ENCODE measurements at regions not wholly inside any gene's neighbourhood (a gene's known extent, or its start where the extent isn't known, plus 50 kb on each side); places are given as distances from the start of the nearest gene placed in this dataset.
"Not testable (repeated sequence)": the region's sequence is repeated elsewhere in the genome, so short reads cannot be mapped to it uniquely, and the experiment has no call there.

DNA sequence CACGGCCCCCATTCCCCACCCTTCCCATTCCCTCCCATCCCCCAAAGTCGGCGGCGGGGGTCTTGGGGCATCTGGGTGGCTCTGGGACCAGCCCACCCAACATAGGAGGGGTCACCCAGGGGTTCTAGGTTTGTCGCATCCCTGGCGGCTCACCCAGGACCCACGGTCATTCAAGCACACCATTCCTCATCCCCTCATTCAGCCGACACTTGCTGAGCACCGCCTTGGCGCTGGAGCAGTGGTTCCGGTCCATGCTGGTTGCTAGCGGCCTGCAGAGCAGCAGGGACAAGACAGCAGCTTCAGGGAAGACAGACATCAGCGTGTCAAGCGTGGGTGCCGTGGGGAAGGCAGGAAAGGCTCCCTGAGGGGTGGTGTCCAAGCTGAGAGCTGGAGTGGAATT lies 50.5 kb upstream of the OTOS start:
- Histone ChIP-seq H3K27me3 (ENCODE audit: control insufficient read depth in 3 of 3, insufficient read depth in 3 of 3, low read depth in 1 of 3, low read length in 3 of 3) (no peaks in the 10 kb centered on the region), H3K4me1 (ENCODE audit: control insufficient read depth in 2 of 2, insufficient read depth in 1 of 2, low read depth in 1 of 2, low read length in 2 of 2) (peaks cover 7 to 8% of the 10 kb centered on the region in 2 donors), H2BK120ac (ENCODE audit: low read depth, low read length) (peak overlapping the region; percentile 57), H3K23ac (ENCODE audit: low read depth, low read length, poor library complexity) (peak overlapping the region; percentile 61), H2BK15ac (ENCODE audit: low read length) (peak overlapping the region; percentile 88), H3K4me2 (ENCODE audit: insufficient read depth, low read length, poor library complexity, severe bottlenecking) (no peak overlapping the region), H3K36me3 (replicated peaks in 1 of 2; ENCODE audit: control insufficient read depth in 2 of 2, insufficient read depth in 2 of 2, low read length in 2 of 2) (no peaks in the 10 kb centered on the region), H2AK5ac (ENCODE audit: low read depth, low read length) (peak overlapping the region; percentile 84), H3K4me3 (ENCODE audit: low read length in 2 of 2) (no peak overlapping the region), H3K27ac (replicated peaks; ENCODE audit: low read length) (no peak overlapping the region), H3K9ac (ENCODE audit: low read depth, low read length, poor library complexity) (no peak overlapping the region), H2BK12ac (ENCODE audit: low read length) (peak overlapping the region; percentile 53), H2BK5ac (ENCODE audit: low read length) (no peak overlapping the region), H3K4ac (ENCODE audit: low read length) (no peak overlapping the region), H4K8ac (ENCODE audit: low read depth, low read length) (no peak overlapping the region), H3K79me1 (ENCODE audit: low read depth, low read length) (no peaks in the 10 kb centered on the region), H3K14ac (ENCODE audit: low read length) (no peak overlapping the region), H3K18ac (ENCODE audit: low read length) (peak overlapping the region; percentile 89), H3K9me3 (replicated peaks in 1 of 2; ENCODE audit: control insufficient read depth in 2 of 2, insufficient read depth in 1 of 2, low read depth in 1 of 2, low read length in 2 of 2) (peaks cover 5 to 10% of the 10 kb centered on the region in 2 donors), H4K91ac (ENCODE audit: low read depth, low read length, poor library complexity) (no peak overlapping the region), H2AFZ (ENCODE audit: low read length) (no peak overlapping the region)
- DNase-seq (ENCODE audit: low spot score), result no peak
- WGBS, 2 donors (ENCODE audit: extremely low coverage in 2 of 2, insufficient read length in 2 of 2, insufficient replicate concordance in 1 of 2), result no CpG with 5 or more reads among the region's 15 CpGs

DNA sequence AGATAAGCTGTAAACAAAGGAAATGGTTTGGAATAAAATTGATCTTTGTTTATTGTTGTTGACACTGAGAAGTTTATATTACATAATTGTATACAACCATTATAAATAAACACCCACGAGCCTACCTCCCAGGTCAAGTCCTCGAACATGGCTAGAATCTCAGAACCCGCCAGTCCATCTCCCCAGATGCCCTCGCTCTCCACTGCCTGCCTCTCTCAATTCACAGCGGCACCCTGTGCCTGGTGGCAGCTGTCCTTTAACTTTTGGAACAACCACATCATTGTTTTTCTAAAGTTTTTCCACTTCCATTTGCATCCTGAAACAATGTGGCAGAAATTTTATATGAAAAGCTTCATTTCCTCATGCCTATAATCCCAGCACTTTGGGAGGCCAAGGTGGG lies 52.2 kb upstream of the OTOS start:
- Histone ChIP-seq H3K4ac (ENCODE audit: low read length) (no peak overlapping the region), H3K14ac (ENCODE audit: low read length) (no peak overlapping the region), H3K27me3 (ENCODE audit: control insufficient read depth in 3 of 3, insufficient read depth in 3 of 3, low read depth in 1 of 3, low read length in 3 of 3) (no peaks in the 10 kb centered on the region)

DNA sequence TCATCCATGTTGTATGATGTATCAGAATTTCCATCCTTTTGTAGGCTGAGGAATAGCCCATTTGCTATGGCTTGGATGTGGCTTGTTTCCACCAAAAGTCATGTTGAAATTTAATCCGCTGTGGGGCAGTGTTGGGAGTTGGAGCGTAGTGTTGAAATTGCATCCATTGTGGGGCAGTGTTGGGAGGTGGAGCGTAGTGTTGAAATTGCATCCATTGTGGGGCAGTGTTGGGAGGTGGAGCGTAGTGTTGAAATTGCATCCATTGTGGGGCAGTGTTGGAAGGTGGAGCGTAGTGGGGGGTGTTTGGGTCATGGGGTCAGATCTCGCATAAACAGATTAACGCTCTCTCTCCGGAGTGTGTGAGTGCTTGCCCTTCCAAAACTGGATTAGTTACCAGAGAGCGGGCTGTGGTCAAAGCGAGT lies 53.9 kb upstream of the OTOS start:
- H2BK15ac ChIP-seq (ENCODE audit: low read length); H2BK5ac ChIP-seq (ENCODE audit: low read length); H2AFZ ChIP-seq (ENCODE audit: low read length); H3K9me3 ChIP-seq (replicated peaks in 1 of 2; ENCODE audit: control insufficient read depth in 2 of 2, insufficient read depth in 1 of 2, low read depth in 1 of 2, low read length in 2 of 2); H3K27me3 ChIP-seq (ENCODE audit: control insufficient read depth in 3 of 3, insufficient read depth in 3 of 3, low read depth in 1 of 3, low read length in 3 of 3); H3K4me2 ChIP-seq (ENCODE audit: insufficient read depth, low read length, poor library complexity, severe bottlenecking); H2BK120ac ChIP-seq (ENCODE audit: low read depth, low read length); H3K18ac ChIP-seq (ENCODE audit: low read length); H3K36me3 ChIP-seq (replicated peaks in 1 of 2; ENCODE audit: control insufficient read depth in 2 of 2, insufficient read depth in 2 of 2, low read length in 2 of 2); H3K4me1 ChIP-seq (ENCODE audit: control insufficient read depth in 2 of 2, insufficient read depth in 1 of 2, low read depth in 1 of 2, low read length in 2 of 2); H4K8ac ChIP-seq (ENCODE audit: low read depth, low read length); H3K79me1 ChIP-seq (ENCODE audit: low read depth, low read length); H3K4ac ChIP-seq (ENCODE audit: low read length); H3K14ac ChIP-seq (ENCODE audit: low read length); H2BK12ac ChIP-seq (ENCODE audit: low read length); H4K91ac ChIP-seq (ENCODE audit: low read depth, low read length, poor library complexity); H3K9ac ChIP-seq (ENCODE audit: low read depth, low read length, poor library complexity); H3K4me3 ChIP-seq (ENCODE audit: low read length in 2 of 2); H2AK5ac ChIP-seq (ENCODE audit: low read depth, low read length); H3K23ac ChIP-seq (ENCODE audit: low read depth, low read length, poor library complexity): not testable (repeated sequence)
- peak overlapping the region; percentile 48 for H3K27ac ChIP-seq (replicated peaks; ENCODE audit: low read length)
- no CpG with 5 or more reads among the region's 10 CpGs for WGBS, 2 donors (ENCODE audit: extremely low coverage in 2 of 2, insufficient read length in 2 of 2, insufficient replicate concordance in 1 of 2)
- peak; percentile 66 for DNase-seq (ENCODE audit: low spot score)

More for the DNA sequence above, 52.2 kb upstream of the OTOS start:
- no peak overlapping the region for H3K4me3 ChIP-seq (ENCODE audit: low read length in 2 of 2)
- no peak overlapping the region for H3K9ac ChIP-seq (ENCODE audit: low read depth, low read length, poor library complexity)
- no peak overlapping the region for H2BK12ac ChIP-seq (ENCODE audit: low read length)
- H3K4me2 ChIP-seq (ENCODE audit: insufficient read depth, low read length, poor library complexity, severe bottlenecking), result no peak overlapping the region
- no peak overlapping the region for H4K91ac ChIP-seq (ENCODE audit: low read depth, low read length, poor library complexity)
- no peak overlapping the region for H3K23ac ChIP-seq (ENCODE audit: low read depth, low read length, poor library complexity)
- no peak overlapping the region for H3K27ac ChIP-seq (replicated peaks; ENCODE audit: low read length)
- DNase-seq (ENCODE audit: low spot score), result no peak
- H4K8ac ChIP-seq (ENCODE audit: low read depth, low read length), result no peak overlapping the region
- H3K9me3 ChIP-seq (replicated peaks in 1 of 2; ENCODE audit: control insufficient read depth in 2 of 2, insufficient read depth in 1 of 2, low read depth in 1 of 2, low read length in 2 of 2), result peaks cover 2 to 6% of the 10 kb centered on the region in 2 donors
- H2BK120ac ChIP-seq (ENCODE audit: low read depth, low read length), result no peak overlapping the region
- no peaks in the 10 kb centered on the region for H3K79me1 ChIP-seq (ENCODE audit: low read depth, low read length)
- no peak overlapping the region for H2BK5ac ChIP-seq (ENCODE audit: low read length)
- H3K18ac ChIP-seq (ENCODE audit: low read length), result no peak overlapping the region
- no peak overlapping the region for H2BK15ac ChIP-seq (ENCODE audit: low read length)
- H3K4me1 ChIP-seq (ENCODE audit: control insufficient read depth in 2 of 2, insufficient read depth in 1 of 2, low read depth in 1 of 2, low read length in 2 of 2), result peaks cover 7 to 8% of the 10 kb centered on the region in 2 donors
- no CpG with 5 or more reads among the region's 5 CpGs for WGBS, 2 donors (ENCODE audit: extremely low coverage in 2 of 2, insufficient read length in 2 of 2, insufficient replicate concordance in 1 of 2)
- no peak overlapping the region for H2AK5ac ChIP-seq (ENCODE audit: low read depth, low read length)
- H2AFZ ChIP-seq (ENCODE audit: low read length), result no peak overlapping the region
- H3K36me3 ChIP-seq (replicated peaks in 1 of 2; ENCODE audit: control insufficient read depth in 2 of 2, insufficient read depth in 2 of 2, low read length in 2 of 2), result no peaks in the 10 kb centered on the region

DNA sequence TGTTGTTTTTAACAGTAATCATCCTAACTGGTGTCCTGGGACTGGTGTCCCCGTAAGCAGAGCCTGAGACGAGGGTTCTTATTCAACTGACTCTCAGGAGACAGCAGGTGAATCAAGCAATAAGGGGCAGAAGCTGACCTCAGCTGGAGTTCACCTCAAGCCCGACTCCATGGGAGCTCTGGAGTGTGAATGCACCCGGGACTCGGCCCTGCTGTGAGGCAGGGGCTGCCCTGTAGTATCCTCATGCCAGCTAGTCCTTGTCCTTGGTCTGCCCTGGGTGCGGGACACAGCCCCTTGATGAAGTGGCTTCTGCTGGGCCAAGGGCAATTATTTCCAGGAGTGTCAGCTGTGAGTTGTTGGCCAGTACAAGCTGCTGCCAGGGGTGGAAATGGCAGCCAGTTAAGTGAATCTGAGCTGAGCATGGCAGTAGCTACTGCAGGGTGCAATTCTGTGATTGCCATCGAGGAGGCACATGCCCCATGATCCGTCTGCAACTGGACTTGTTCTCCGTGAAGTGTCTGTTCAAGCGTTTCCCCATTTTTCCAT lies 54.9 kb upstream of the OTOS start:
- DNase-seq (ENCODE audit: low spot score), result no peak
- Histone ChIP-seq H3K4me2 (ENCODE audit: insufficient read depth, low read length, poor library complexity, severe bottlenecking) (no peak overlapping the region), H3K4me1 (ENCODE audit: control insufficient read depth in 2 of 2, insufficient read depth in 1 of 2, low read depth in 1 of 2, low read length in 2 of 2) (peaks cover 7 to 8% of the 10 kb centered on the region in 2 donors), H3K4ac (ENCODE audit: low read length) (no peak overlapping the region), H2BK5ac (ENCODE audit: low read length) (no peak overlapping the region), H4K8ac (ENCODE audit: low read depth, low read length) (no peak overlapping the region), H2AK5ac (ENCODE audit: low read depth, low read length) (no peak overlapping the region), H2BK15ac (ENCODE audit: low read length) (no peak overlapping the region), H2BK120ac (ENCODE audit: low read depth, low read length) (no peak overlapping the region), H3K9me3 (replicated peaks in 1 of 2; ENCODE audit: control insufficient read depth in 2 of 2, insufficient read depth in 1 of 2, low read depth in 1 of 2, low read length in 2 of 2) (peaks cover 0 to 4% of the 10 kb centered on the region in 2 donors), H2AFZ (ENCODE audit: low read length) (no peak overlapping the region), H3K27me3 (ENCODE audit: control insufficient read depth in 3 of 3, insufficient read depth in 3 of 3, low read depth in 1 of 3, low read length in 3 of 3) (no peaks in the 10 kb centered on the region), H3K4me3 (ENCODE audit: low read length in 2 of 2) (no peak overlapping the region), H4K91ac (ENCODE audit: low read depth, low read length, poor library complexity) (no peak overlapping the region), H3K79me1 (ENCODE audit: low read depth, low read length) (no peaks in the 10 kb centered on the region), H2BK12ac (ENCODE audit: low read length) (no peak overlapping the region), H3K36me3 (replicated peaks in 1 of 2; ENCODE audit: control insufficient read depth in 2 of 2, insufficient read depth in 2 of 2, low read length in 2 of 2) (no peaks in the 10 kb centered on the region), H3K27ac (replicated peaks; ENCODE audit: low read length) (no peak overlapping the region), H3K14ac (ENCODE audit: low read length) (no peak overlapping the region), H3K23ac (ENCODE audit: low read depth, low read length, poor library complexity) (no peak overlapping the region), H3K9ac (ENCODE audit: low read depth, low read length, poor library complexity) (no peak overlapping the region), H3K18ac (ENCODE audit: low read length) (peak overlapping the region; percentile 54)
- WGBS, 2 donors (ENCODE audit: extremely low coverage in 2 of 2, insufficient read length in 2 of 2, insufficient replicate concordance in 1 of 2), result no CpG with 5 or more reads among the region's 10 CpGs
